ENCODE measurements at regions not wholly inside any gene's neighbourhood (a gene's known extent, or its start where the extent isn't known, plus 50 kb on each side); places are given as distances from the start of the nearest gene placed in this dataset.
"Not testable (repeated sequence)": the region's sequence is repeated elsewhere in the genome, so short reads cannot be mapped to it uniquely, and the experiment has no call there.

DNA sequence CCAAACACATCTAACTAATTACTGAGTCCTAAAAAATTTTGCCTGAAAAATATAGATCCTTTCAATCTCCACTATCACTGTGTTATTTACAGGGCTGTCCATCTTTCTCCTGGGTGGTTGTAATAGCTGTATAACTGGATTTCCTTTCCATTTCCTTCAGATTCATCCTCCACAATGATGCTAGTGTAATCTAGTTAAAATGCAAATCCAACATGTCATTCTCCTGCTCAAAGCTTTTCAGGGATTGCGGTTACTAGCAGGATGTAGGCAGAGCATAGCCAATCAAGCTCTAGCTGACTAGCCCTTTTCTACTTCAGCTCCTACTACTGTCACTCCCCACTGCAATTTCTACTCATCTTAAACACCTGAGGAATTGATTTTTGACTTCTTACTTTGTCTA lies 283.0 kb downstream of the RAB38 start:
- DNase-seq (ENCODE audit: low read depth): no peak
- H3K4me3 ChIP-seq (ENCODE audit: low read length): no peak overlapping the region
- no peak for TF ChIP-seq CTCF (conservative IDR thresholded peaks at IDR 0.05; ENCODE audit: low read depth, low read length)

DNA sequence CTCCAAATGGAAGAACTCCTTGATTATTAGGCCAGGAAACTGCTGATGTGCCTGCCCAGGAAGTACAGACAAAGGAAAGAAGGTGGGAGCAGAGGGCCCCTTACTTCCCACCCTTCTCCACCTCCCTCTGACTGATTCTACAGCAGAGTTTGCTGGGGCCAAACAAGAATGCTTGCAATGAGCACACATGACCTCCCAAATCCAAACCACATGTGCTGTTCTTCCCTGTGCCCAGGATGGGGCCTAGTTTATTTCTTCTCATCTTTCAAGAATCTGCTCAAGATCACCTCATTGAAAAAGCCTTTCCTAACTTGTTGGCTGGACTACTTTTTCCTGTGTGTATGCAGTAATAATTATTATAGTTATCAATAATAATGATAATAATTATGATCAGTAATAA lies 286.1 kb downstream of the RAB38 start:
- TF ChIP-seq CTCF (conservative IDR thresholded peaks at IDR 0.05; ENCODE audit: low read depth, low read length): no peak
- DNase-seq (ENCODE audit: low read depth): no peak
- no peak overlapping the region for H3K4me3 ChIP-seq (ENCODE audit: low read length)

GRCh38 chr11:87885084-87885483 lies 290.2 kb downstream of the RAB38 start:
- H3K4me3 ChIP-seq (ENCODE audit: low read length); DNase-seq (ENCODE audit: low read depth): not testable (repeated sequence)

DNA sequence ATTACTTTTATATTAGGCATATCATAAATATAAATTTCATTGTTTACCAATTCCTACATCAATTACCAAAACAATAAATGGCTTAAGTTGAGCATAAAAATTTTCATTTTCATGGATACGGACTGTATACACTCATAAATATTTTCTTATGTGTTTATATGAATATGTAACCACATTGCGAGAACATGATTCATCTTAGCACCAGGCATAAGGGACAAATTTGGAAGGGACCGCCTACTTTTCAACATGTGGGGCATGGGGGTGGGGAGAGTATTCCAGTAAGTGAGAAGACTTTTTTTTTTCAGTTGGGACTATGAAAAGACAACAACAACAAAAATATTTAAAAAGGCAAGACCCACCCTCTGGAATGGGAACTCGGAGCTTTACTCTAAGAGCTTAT lies 296.1 kb downstream of the RAB38 start:
- TF ChIP-seq CTCF (conservative IDR thresholded peaks at IDR 0.05; ENCODE audit: low read depth, low read length): no peak
- DNase-seq (ENCODE audit: low read depth): no peak
- no peak overlapping the region for H3K4me3 ChIP-seq (ENCODE audit: low read length)

DNA sequence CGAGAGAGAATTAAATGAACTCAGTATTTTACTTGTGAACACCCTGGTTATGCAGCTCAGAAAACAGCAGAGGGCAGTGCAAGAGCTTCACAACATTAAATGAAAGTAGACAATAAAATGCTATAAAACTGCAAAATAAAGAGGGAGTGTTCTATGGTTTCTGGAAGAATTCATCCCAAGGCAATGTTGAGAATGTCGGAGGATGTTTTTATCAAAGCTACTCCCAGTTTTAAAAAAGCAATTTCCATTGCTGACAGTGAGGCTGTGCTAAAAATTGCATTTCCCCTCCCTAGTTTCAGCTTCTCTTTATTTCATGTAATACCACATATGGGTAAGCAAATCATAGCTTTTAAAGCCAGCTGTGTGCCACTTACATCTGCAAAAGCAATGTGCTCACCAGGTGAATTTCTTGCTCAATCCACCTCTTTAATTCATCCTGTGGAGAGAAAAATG lies 296.8 kb downstream of the RAB38 start:
- DNase-seq (ENCODE audit: low read depth): no peak
- peak; percentile 71 for TF ChIP-seq CTCF (conservative IDR thresholded peaks at IDR 0.05; ENCODE audit: low read depth, low read length)

DNA sequence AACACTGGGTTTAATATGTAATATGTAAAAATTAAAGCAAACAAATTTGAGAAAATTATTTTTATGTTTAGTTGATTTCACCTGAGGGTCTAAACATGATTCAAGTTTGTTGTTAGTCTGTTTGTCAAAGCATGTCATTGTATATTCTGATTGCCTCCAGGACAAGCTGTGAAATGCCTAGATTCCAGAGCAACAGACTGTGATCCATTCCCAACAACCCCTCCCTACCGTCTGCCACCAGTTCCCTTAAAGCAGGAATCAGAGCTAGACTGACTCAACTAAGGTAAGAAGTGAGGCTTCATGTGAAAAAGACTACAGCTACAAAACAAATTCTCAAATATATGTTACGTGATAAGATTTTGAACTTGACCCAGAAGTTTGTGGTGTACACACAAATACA lies 304.2 kb downstream of the RAB38 start:
- DNase-seq (ENCODE audit: low read depth): no peak
- no peak for TF ChIP-seq CTCF (conservative IDR thresholded peaks at IDR 0.05; ENCODE audit: low read depth, low read length)

More for the DNA sequence above, 296.8 kb downstream of the RAB38 start:
- no peak overlapping the region for H3K4me3 ChIP-seq (ENCODE audit: low read length)

DNA sequence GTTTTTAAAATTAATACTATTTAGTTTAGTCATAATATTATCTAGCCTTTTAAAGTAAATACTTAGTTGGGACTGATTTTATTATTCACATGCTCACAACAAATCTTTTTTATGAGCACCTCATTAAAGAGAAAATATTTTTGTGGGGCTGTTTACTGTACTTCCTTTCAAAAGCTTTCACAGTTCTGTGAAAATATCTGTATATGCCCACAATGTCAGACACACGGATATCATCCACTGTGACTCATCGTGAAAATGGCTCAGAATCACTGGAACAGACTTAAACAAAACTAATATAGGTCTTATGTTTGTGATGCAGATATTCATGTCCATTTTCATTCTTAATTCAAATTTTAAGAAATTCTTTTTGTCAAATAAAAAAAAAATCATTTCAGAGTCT lies 305.2 kb downstream of the RAB38 start:
- no peak for DNase-seq (ENCODE audit: low read depth)
- TF ChIP-seq CTCF (conservative IDR thresholded peaks at IDR 0.05; ENCODE audit: low read depth, low read length): no peak
- no peak overlapping the region for H3K4me3 ChIP-seq (ENCODE audit: low read length)

More for the DNA sequence above, 304.2 kb downstream of the RAB38 start:
- no peak overlapping the region for H3K4me3 ChIP-seq (ENCODE audit: low read length)

- no peak for TF ChIP-seq CTCF (conservative IDR thresholded peaks at IDR 0.05; ENCODE audit: low read depth, low read length)
- no peak overlapping the region for H3K4me3 ChIP-seq (ENCODE audit: low read length)
- DNase-seq (ENCODE audit: low read depth): no peak
These were observed 308.3 kb downstream of the RAB38 start for GRCh38 chr11:87866951-87867350.
